ENCODE measurements at regions not wholly inside any gene's neighbourhood (a gene's known extent, or its start where the extent isn't known, plus 50 kb on each side); places are given as distances from the start of the nearest gene placed in this dataset.

GRCh38 chr11:104404231-104405175 lies 240.6 kb upstream of the PDGFD start:
- DNase-seq, result no peak

DNA sequence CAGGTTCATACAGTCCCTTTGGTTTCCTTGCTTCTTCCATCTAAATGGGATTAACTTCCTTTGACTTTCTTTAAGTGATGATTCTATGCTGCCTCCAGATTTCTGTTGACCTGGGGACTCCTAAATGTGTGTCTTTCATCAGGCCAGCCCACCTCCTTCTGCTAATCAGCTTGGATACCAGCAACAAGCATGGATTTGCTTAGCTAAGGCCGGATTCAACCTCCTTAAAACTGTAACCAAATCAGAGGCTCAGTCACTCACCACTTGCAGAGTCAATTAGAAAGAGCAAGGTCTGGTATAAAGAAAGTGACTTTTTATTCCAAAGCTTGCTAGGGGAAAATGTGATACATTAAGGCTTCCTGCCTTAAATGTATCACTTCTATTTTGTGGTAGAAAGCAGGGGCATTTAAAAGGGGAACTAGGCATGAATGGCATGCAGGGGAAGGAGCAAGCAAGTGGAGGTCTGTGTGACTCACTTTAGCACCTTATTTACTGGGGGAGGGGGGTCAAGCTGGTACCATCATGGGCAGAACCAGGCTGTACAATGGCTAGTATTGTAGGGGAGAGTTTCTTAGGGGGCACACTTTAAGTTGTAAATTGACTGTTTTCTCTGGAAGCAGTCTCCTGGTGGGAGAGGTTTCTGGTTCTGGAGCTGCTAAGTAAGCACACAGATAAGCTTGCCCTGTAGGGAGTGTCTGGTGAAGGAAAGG lies 239.0 kb upstream of the PDGFD start:
- no peak for DNase-seq

- no peak for DNase-seq
Observed at GRCh38 chr11:104394508-104394907, 230.6 kb upstream of the PDGFD start.

DNA sequence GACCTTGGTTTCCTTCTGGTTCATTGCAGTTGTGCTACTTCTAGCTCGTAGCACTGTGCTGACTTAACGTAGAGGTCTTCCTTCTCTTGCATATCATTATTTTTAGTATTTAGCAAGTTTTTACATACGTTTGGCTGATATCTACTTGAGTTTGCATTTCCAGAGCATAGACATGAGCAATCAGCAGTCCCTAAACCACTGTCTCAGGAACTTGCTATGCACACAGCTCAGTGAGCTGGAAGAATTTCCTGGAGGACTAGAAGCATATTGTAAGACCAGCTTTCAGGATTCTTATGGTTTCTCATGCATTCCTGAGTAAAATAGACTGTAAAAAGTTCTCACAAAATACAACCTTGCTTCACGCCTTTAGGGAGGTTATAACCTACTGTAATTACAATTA lies 226.7 kb upstream of the PDGFD start:
- DNase-seq, result no peak

GRCh38 chr11:104385884-104386283 lies 221.9 kb upstream of the PDGFD start:
- no peak for DNase-seq

GRCh38 chr11:104380358-104380757 lies 216.4 kb upstream of the PDGFD start:
- DNase-seq, result no peak

DNA sequence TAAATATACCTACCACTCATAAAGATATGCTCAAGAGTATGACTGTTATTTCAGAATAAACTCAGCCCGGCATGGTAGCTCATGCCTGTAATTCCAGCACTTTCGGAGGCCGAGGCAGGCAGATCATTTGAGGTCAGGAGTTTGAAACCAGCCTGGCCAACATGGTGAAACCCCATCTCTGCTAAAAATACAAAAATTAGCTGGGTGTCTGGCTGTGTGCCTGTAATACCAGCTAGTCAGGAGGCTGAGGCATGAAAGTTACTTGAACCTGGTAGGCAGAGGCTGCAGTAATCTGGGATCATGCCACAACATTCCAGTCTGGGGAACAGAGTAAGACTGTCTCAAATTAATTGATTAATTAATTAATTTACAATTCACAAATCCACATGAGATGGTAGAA lies 208.2 kb upstream of the PDGFD start:
- no peak for DNase-seq

DNA sequence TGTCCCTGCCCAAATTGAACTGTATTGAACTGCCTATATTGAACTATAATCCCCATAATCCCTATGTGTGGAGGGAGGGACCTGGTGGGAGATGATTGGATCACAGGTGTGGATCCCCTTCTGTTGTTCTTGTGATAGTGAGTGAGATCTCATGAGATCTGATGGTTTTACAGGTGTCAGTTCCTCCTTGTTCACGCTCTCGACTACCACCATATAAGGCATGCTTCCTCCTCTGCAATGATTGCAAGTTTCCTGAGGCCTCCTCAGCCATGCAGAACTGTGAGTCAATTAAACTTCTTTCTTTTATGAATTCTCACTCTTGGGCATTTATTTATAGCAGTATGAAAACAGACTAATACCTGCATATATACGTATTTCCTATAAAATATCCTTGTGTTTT lies 206.5 kb upstream of the PDGFD start:
- no peak for DNase-seq

DNA sequence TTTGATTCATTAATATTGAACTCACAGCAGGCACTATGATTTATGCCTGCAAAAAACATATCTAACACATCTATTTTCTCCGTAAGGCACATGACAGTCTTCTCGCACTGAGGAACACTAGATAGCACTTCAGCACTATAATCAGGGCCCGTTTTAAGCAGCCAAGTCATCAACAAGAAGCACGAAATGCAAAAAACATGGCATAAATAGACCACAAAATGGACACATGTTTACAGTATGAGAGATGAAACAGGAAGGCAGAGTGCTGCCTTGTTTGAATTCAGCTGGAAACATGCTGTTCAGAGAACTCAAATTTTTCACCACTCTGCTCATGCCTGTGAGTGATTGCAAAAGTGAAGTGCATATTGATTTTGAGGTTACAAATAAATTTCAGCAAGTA lies 205.8 kb upstream of the PDGFD start:
- no peak for DNase-seq

DNA sequence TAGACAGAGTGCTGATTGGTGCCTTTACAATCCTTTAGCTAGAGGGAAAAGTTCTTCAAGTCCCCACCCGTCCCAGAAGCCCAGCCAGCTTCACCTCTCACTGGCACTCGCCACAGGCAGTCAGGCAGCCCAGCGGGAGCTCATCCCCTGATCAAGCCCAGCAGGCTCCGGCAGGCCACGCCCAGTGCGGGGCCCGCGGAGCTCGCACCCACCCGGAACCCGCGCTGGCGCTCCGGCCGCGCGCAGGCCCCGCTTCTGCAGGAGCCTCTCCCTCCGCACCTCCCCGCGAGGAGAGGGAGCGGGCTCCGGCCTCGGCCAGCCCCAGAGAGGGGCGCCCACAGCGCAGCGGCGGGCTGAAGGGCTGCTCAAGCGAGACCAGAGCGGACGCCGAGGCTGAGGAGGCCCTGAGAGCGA lies 202.4 kb upstream of the PDGFD start:
- no peak for DNase-seq

GRCh38 chr11:104365676-104366075 lies 201.7 kb upstream of the PDGFD start:
- DNase-seq, result no peak

DNA sequence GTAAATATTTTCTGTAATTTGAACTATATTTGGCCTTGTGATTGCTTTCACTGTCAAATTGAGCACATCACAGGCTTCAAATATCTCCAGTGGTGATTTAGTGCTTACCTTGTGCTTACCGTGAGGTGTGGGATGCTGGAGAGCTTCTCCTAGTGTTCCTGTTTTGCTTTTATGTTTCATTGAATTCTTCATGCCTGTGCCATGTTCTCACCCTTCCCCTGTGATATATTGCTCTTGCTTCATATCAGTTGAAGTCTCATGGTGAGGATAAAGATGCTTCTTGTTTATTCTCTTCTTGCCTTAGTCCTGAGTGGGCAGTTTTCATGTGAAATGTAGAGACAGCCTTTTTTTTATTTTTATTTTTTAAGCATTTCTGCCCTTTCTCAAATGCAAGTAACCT lies 198.0 kb upstream of the PDGFD start:
- DNase-seq, result no peak

DNA sequence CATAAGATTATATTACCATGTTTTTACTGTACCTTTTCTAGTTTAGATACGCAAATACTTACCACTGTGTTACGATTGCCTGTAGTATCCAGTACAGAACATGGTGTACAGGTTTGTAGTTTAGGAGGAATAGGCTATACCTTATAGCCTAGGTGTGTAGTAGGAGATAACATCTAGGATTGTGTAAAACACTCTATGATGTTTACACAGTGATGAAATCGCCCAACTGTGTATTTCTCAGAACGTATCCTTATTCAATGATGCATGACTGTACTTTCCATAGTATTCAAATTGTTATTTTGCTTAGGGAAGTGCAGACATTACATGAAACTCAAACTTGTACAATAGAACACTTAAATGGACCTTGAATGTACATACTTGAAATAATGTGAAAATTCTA lies 188.1 kb upstream of the PDGFD start:
- DNase-seq, result peak; percentile 11

- DNase-seq, result no peak
Observed at GRCh38 chr11:104343578-104343977, 179.6 kb upstream of the PDGFD start.

DNA sequence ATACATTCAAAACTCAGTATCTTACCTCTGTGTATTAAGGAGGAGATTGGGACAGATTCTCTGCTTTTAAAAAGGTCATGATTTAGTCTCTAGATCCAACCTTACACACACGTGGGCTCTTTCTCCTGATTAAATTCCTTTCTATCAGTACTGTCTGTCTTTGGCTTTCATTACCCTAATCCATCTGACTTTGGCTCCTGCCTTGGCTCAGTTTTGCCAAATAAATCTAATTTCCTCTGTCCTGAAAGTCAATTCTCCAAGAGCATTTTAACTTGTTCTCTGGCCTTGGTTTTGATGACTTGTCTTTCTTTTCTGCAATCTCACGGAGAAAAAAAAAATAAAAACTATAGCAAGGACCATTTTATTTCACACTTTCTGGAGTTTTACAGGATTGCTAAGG lies 176.6 kb upstream of the PDGFD start:
- DNase-seq, result no peak

DNA sequence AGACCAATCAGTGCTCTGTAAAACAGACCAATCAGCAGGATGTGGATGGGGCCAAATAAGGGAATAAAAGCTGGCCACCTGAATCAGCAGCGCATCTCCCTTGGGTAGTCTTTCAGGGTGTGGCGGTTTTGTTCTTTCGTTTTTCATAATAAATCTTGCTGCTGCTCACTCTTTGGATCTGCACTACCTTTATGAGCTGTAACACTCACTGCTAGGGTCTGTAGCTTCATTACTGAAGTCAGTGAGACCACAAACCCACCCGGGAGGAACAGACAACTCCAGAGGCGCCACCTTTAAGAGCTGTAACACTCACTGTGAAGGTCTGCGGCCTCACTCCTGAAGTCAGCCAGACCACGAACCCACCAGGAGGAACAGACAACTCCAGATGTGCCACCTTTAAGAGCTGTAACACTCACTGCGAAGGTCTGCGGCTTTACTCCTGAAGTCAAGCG lies 175.5 kb upstream of the PDGFD start:
- DNase-seq, result no peak

DNA sequence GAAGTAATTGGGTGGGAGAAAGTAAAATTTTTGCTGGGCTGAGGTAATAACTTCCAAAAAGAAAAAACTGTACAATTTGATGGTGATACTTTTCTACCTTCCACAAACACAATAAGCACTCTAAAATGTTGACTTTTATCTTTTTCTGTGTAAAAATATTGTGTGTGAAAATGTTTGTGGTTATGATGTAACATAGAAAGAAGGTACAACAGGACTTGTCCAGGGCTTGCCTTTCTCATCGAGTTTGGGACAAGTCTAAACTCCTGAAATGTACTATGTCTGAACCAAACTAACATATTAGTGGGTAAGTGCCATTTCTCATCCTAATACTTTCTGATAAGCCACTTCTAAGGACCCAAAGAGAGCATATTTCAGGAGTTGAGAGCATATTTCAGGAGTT lies 174.2 kb upstream of the PDGFD start:
- DNase-seq, result no peak

DNA sequence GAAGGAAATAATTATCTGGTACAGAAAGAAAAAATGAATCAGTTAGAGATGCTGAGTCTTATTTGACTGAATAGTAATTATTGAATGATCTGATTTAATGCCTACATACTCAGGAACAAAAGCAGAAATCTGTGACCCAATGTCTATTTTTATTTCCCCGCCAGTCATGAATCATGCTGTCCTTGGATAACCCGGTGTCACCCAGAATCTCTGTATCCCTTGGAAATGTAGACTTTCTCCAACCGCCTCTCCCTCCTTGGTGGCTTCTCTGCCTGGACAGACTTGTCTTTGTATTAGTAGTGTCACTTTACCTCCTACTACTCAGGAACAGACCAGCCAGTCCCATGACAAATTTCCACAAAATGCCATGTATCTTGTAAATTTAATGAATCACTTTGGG lies 173.3 kb upstream of the PDGFD start:
- no peak for DNase-seq

DNA sequence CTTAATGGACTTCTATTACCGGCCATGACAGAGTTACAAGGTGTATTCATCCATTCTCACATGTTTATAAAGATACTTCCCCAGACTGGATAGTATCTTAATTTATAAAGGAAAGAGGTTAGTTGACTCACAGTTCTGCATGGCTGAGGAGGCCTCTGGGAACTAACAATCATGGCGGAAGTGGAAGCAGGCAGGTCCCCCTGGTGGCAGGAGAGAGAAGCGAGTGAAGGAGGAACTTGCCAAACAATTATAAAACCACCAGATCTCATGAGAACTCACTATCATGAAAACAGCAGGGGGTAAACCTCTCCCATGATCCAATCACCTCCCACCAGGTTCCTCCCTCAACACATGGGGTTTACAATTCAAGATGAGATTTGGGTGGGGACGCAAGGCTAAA lies 170.0 kb upstream of the PDGFD start:
- no peak for DNase-seq

DNA sequence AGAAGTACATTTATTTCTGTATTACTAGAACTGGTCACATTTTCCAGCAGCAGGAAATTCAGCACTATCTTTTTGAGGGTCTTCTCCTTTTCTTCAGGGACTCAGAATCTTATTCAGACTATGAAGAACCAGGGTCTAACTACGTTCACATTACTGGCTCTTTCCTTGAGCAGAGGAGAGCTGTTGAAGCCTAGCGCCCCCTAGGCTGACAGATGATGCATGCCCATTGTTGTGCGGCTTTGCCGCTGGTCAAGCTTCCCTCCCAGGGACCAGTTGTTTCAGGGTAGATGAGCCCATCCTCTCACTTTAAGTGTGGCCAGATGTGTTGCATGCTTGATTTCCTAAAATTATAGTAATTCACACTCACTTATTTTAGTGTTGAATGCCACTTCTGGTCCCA lies 168.2 kb upstream of the PDGFD start:
- DNase-seq, result no peak

- no peak for DNase-seq
Observed at GRCh38 chr11:104329078-104329665, 165.2 kb upstream of the PDGFD start.

DNA sequence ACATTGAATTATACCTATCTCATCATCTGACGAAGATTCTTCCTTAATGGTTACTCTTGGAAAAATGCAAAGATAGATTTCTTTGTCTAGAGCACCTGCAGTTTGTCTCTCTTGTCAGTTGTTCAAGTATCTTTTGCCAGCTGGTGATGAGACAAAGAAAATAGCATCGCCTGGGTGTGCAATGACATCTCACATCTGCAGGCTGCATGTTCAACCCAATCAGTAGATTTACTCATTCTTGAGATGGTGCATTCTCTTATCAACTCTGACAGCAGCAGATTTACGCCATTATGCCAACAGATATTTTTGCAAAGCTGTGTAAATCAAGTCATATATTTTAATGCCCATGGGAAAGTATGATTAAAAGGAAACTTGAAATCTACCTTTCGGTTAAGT lies 164.6 kb upstream of the PDGFD start:
- DNase-seq, result no peak

DNA sequence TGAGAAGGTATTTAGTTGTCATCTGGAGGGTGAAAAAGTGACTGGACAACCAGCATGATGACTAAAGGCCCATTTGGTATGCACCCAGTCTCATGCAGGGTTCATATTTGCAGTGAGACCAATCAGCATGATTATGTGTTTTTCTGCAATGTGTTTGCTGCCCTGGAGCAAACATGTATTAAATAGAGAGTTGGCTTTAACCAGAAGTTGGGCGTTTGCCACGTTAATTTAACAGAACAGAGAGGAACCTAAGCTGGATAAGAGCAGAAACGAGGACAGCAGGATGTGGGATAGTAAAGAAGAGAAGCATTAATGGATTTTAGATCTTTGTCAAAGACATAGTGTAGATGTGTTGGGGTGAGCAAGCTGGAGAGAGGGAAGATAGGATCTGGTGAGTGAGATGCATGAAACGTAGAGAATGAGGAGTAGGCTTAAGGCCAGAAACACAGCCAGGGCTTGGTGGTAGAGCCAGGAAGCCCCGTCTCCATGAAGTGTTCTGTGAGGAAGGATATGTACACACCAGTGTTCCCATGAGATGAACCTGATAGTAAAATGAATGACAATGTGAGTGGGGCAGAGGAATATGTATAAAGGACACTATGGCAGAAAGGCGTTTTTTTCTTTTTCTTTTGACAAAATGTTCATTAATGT lies 164.0 kb upstream of the PDGFD start:
- DNase-seq, result no peak

Measured in NCI-H187 treated with DMSO at 0.1 percent for 48 hours (cell line).